ENCODE measurements at regions not wholly inside any gene's neighbourhood (a gene's known extent, or its start where the extent isn't known, plus 50 kb on each side); places are given as distances from the start of the nearest gene placed in this dataset.

- no peak for ATAC-seq
- Mint-ChIP-seq H3K4me1 (no peaks in the 10 kb centered on the region), H3K27ac (no peak overlapping the region), H3K4me3 (no peak overlapping the region), H3K36me3 (ENCODE audit: low read depth) (no peaks in the 10 kb centered on the region), H3K27me3 (no peaks in the 10 kb centered on the region), H3K9me3 (no peaks in the 10 kb centered on the region)
- no peak for DNase-seq
These were observed 61.9 kb upstream of the RPS6KA2 start for GRCh38 chr6:166688901-166689300.

- Mint-ChIP-seq H3K4me3 (no peak overlapping the region), H3K9me3 (no peaks in the 10 kb centered on the region), H3K4me1 (no peaks in the 10 kb centered on the region), H3K27ac (no peak overlapping the region), H3K27me3 (no peaks in the 10 kb centered on the region), H3K36me3 (ENCODE audit: low read depth) (no peaks in the 10 kb centered on the region)
- ATAC-seq (no peak), DNase-seq (no peak)
These were observed 60.8 kb upstream of the RPS6KA2 start for GRCh38 chr6:166687879-166688205.

DNA sequence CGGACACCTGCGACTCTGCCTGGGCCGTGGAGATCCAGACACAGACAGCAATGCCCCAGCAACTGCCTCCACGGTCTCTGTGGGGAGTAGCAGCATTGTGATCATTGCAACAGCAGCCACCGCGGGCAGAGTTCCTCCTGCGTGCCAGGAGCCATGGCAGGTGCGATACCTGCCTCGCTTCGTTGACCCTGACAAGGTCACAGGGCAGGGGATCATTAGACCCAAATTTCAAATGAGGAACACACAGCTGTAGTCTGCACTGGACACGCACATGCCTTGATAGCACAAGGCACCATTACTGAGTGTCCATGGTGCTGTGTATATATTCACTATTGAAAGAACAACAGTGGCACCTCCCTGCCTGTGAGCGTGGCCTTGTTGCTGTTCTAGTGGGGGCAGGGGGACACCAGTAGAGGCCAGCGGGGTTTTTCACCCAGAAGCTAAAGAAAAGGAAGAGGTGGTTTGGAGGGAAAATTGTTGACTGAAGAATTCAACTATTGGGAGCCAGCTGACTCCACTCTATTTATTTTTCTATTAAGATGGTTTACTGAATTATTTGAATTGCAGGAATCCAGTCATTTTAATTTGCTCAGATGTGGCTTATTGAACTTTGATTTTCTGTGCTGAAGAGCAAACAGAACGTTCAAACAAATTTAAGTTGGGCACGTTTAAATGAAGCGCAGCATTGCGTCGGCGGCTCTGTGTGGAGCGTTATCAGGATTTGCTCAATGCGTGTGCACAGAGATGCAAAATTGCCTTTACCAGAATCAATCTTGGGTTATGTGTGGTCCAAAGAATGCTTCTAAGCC is 60.2 kb upstream of the RPS6KA2 start:
- H3K36me3 Mint-ChIP-seq (ENCODE audit: low read depth) = no peaks in the 10 kb centered on the region
- ATAC-seq (no peak), DNase-seq (no peak)
- no peak overlapping the region for H3K4me3 Mint-ChIP-seq
- no peaks in the 10 kb centered on the region for H3K27me3 Mint-ChIP-seq
- no peaks in the 10 kb centered on the region for H3K9me3 Mint-ChIP-seq
- no peaks in the 10 kb centered on the region for H3K4me1 Mint-ChIP-seq
- no peak overlapping the region for H3K27ac Mint-ChIP-seq

- Mint-ChIP-seq H3K9me3 (no peaks in the 10 kb centered on the region), H3K36me3 (ENCODE audit: low read depth) (no peaks in the 10 kb centered on the region), H3K4me1 (no peaks in the 10 kb centered on the region), H3K27me3 (no peaks in the 10 kb centered on the region), H3K27ac (no peak overlapping the region), H3K4me3 (no peak overlapping the region)
- DNase-seq = no peak
- no peak for ATAC-seq
These were observed 59.3 kb upstream of the RPS6KA2 start for GRCh38 chr6:166686317-166686716.

GRCh38 chr6:166684866-166685265 is 57.8 kb upstream of the RPS6KA2 start:
- ATAC-seq = no peak
- no peaks in the 10 kb centered on the region for H3K9me3 Mint-ChIP-seq
- H3K4me1 Mint-ChIP-seq = no peaks in the 10 kb centered on the region
- DNase-seq = no peak
- no peaks in the 10 kb centered on the region for H3K36me3 Mint-ChIP-seq (ENCODE audit: low read depth)
- no peak overlapping the region for H3K27ac Mint-ChIP-seq
- no peak overlapping the region for H3K4me3 Mint-ChIP-seq
- no peaks in the 10 kb centered on the region for H3K27me3 Mint-ChIP-seq

DNA sequence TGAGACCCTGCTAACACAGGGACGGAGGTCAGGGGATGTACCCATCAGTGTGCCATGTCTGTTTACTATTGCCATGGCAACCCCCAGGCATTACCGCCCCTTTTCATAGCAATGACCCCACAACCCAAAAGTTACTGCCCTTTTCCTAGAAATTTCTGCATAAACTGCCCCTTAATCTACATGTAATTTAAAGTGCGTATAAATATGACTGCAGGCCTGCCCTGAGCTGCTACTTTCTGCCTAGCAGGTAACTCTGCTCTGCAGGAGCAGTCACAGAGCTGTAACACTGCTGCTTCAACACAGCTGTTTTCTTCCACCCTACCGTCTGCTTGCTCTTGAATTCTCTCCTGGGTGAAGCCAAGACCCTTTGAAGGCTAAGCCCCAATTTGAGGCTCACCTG is 57.1 kb upstream of the RPS6KA2 start:
- no peak for DNase-seq
- Mint-ChIP-seq H3K4me1 (no peaks in the 10 kb centered on the region), H3K27me3 (no peaks in the 10 kb centered on the region), H3K4me3 (no peak overlapping the region), H3K27ac (no peak overlapping the region), H3K36me3 (ENCODE audit: low read depth) (no peaks in the 10 kb centered on the region), H3K9me3 (no peaks in the 10 kb centered on the region)
- ATAC-seq = no peak

DNA sequence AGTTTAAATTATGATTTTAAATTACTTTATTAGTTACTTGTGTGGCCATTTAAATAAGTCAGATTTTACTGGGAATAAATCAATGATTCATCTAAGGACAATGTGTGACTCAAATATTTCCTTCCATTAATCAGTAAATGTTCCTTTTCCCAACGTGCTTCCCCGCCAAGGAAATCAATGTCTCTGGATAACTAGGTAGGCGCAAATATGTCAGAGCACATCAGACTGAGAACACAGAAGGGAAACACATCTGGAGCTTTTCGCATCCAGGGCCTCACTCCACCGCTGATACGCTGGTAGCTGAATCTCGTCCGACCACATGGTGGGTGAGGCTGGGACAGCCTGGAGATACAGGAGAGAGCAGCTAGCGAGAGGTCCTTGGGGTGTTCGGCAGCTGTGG is 56.4 kb upstream of the RPS6KA2 start:
- ATAC-seq = no peak
- H3K27ac Mint-ChIP-seq = no peak overlapping the region
- H3K4me1 Mint-ChIP-seq = no peaks in the 10 kb centered on the region

DNA sequence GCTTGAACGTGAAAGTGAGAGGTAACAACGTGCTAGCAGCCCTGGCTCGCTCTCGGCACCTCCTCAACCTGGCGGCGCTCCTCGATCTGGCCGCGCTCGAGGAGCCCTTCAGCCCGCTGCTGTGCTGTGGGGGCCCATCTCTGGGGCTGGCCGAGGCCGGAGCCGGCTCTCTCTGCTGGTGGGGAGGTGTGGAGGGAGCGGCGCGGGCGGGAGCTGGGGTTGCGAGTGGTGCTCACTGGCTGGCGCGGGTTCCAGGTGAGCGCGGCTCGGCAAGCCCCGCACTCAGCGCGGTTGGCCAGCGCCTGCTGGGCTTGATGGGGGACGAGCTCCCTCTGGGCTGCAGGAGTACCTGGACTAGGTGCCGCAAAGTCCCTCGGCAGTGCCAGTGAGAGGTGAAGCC is 52.5 kb upstream of the RPS6KA2 start:
- Mint-ChIP-seq H3K36me3 (ENCODE audit: low read depth) (no peaks in the 10 kb centered on the region), H3K9me3 (no peaks in the 10 kb centered on the region), H3K27me3 (no peaks in the 10 kb centered on the region), H3K27ac (no peak overlapping the region), H3K4me1 (no peaks in the 10 kb centered on the region), H3K4me3 (no peak overlapping the region)
- ATAC-seq (no peak), DNase-seq (no peak)

More for the DNA sequence above, 56.4 kb upstream of the RPS6KA2 start:
- H3K27me3 Mint-ChIP-seq = no peaks in the 10 kb centered on the region
- H3K36me3 Mint-ChIP-seq (ENCODE audit: low read depth) = no peaks in the 10 kb centered on the region
- no peak for DNase-seq
- no peaks in the 10 kb centered on the region for H3K9me3 Mint-ChIP-seq
- H3K4me3 Mint-ChIP-seq = no peak overlapping the region

- no peak overlapping the region for H3K27ac Mint-ChIP-seq
These were observed 51.4 kb upstream of the RPS6KA2 start for GRCh38 chr6:166678426-166678825.

GRCh38 chr6:166677941-166678340 is 50.9 kb upstream of the RPS6KA2 start:
- H3K4me1 Mint-ChIP-seq = no peaks in the 10 kb centered on the region
- H3K4me3 Mint-ChIP-seq = no peak overlapping the region
- H3K9me3 Mint-ChIP-seq = no peaks in the 10 kb centered on the region
- H3K27ac Mint-ChIP-seq = no peak overlapping the region
- DNase-seq = no peak
- no peaks in the 10 kb centered on the region for H3K27me3 Mint-ChIP-seq
- no peaks in the 10 kb centered on the region for H3K36me3 Mint-ChIP-seq (ENCODE audit: low read depth)
- ATAC-seq = no peak

More at GRCh38 chr6:166678426-166678825, 51.4 kb upstream of the RPS6KA2 start:
- H3K4me3 Mint-ChIP-seq = no peak overlapping the region
- H3K27me3 Mint-ChIP-seq = no peaks in the 10 kb centered on the region
- DNase-seq (no peak), ATAC-seq (no peak)
- no peaks in the 10 kb centered on the region for H3K4me1 Mint-ChIP-seq
- H3K9me3 Mint-ChIP-seq = no peaks in the 10 kb centered on the region
- H3K36me3 Mint-ChIP-seq (ENCODE audit: low read depth) = no peaks in the 10 kb centered on the region
